Large intestine (tissue), 3 donors: ENCODE measurements at regions not wholly inside any gene's neighbourhood (a gene's known extent, or its start where the extent isn't known, plus 50 kb on each side); places are given as distances from the start of the nearest gene placed in this dataset.
"Not testable (repeated sequence)": the region's sequence is repeated elsewhere in the genome, so short reads cannot be mapped to it uniquely, and the experiment has no call there.

Source experiments
- DNase-seq, 2 donors: peaks; one replicate each; pipeline versions ENCODE4 v3.0.0 to v3.0.0-alpha.2; 2013
- H3K27ac ChIP-seq: one replicate; pipeline ENCODE4 v1.5.1; 2013; ENCODE audit warnings: low read length
- H3K27me3 ChIP-seq: 2 replicates; pipeline ENCODE4 v1.6.1; 2013; ENCODE audit warnings: low read length; ENCODE audit not compliant: control insufficient read depth, insufficient read depth
- H3K36me3 ChIP-seq: 2 replicates; pipeline ENCODE4 v1.6.1; 2013; ENCODE audit warnings: low read length; ENCODE audit not compliant: control insufficient read depth, insufficient read depth
- H3K4me1 ChIP-seq: one replicate; pipeline ENCODE4 v1.6.1; 2013; ENCODE audit warnings: low read length; ENCODE audit not compliant: control insufficient read depth, insufficient read depth
- H3K4me3 ChIP-seq: one replicate; pipeline ENCODE4 v1.5.1; 2013; ENCODE audit warnings: low read length
- H3K9me3 ChIP-seq: one replicate; pipeline ENCODE4 v1.6.1; 2013; ENCODE audit warnings: mild to moderate bottlenecking, low read depth, low read length, moderate library complexity; ENCODE audit not compliant: control insufficient read depth
- WGBS: methylation state at CpG from one replicate; pipeline ENCODE4 v1.1.5; 2013; ENCODE audit warnings: low lambda C conversion rate; ENCODE audit not compliant: insufficient coverage; 5-methylcytosine and 5-hydroxymethylcytosine counted together

DNA sequence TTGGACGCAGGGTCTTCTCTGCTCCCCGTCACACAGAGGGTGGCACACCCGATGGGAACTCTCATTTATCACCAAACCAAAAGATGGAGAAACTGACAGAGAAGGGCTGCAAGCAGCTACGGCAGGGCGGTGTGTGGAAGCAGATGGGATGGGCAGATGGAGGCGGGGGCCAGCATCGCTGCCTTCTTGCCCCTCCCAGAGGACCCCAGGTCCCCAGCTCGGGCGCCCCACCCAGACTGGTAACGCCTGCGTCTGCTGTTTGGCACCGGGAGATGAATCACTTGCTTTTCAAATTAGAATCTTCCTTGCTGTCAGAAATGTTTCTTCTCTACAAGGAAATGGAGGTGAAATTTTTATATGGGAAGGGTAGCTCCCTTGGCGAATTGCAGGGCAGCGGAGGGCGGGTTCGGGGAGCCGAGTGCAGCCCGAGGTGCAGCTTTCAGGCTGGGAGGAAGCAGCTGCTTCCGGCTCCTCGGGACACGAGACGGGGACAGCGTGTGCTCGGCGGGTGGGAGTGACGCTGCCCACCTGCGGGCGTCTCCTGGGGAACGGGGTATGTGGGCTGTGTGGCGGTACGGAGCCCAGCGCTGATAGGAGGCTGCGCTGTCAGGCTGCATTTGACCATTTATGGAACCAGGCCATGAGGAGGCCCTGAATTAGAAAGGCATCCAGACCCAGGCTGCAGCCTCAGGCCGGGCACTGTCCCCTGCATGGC is 4440.3 kb upstream of the TPTE start:
- not testable (repeated sequence) for H3K27me3 ChIP-seq, H3K4me3 ChIP-seq, DNase-seq, H3K9me3 ChIP-seq, H3K27ac ChIP-seq, H3K4me1 ChIP-seq, H3K36me3 ChIP-seq
- no CpG with 5 or more reads among the region's 34 CpGs for WGBS

DNA sequence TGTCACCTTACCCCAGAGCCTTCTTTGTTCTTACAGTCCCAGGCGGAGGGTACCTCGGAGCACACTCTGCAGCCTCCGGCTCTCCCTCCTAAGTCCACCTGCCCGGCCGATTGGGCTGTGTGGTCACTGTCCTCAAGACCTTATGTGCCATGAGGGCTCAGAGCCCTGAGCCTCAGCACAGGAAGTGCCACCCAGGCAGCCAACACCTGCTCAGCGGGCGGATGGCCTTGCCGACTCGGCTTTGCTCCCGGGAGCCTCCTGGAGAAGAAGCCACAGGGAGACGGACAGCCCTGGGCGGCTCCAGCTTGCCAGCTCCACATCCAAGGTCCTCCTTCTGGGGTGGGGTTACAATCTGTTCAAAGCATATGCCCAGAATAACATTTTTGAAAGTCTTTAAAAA is 4439.2 kb upstream of the TPTE start:
- not testable (repeated sequence) for H3K4me3 ChIP-seq, H3K27ac ChIP-seq
- WGBS: no CpG with 5 or more reads among the region's 12 CpGs

DNA sequence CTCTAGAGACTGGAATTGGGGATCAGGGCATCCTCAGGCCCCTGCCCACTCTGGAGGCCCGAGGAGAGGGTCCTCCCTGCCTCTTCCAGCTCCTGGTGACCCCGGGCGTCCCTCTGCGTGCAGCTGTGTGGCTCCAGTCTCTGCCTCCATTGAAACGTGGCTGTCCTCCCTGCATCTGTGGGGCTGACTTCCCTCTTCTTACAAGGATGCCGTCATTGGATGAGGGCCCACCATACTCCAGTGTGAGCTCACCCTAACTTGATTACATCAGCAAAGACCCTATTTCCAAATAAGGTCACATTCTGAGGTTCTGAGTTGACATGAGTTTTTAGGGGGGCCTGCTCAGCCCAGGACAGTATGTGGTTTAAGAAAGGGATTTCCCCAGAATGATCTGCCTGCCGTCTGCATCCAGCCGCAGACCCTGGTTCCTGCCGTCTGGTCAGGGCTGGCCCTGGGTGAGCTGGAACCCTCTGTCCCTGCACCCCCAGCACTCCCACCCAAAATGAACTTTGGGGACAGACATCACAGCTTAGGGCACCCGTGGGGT is 4437.7 kb upstream of the TPTE start:
- DNase-seq, H3K36me3 ChIP-seq, H3K9me3 ChIP-seq, H3K4me1 ChIP-seq, H3K27me3 ChIP-seq, H3K4me3 ChIP-seq, H3K27ac ChIP-seq: not testable (repeated sequence)
- no CpG with 5 or more reads among the region's 10 CpGs for WGBS

More for the DNA sequence above, 4439.2 kb upstream of the TPTE start:
- not testable (repeated sequence) for H3K36me3 ChIP-seq, DNase-seq, H3K9me3 ChIP-seq, H3K4me1 ChIP-seq, H3K27me3 ChIP-seq

DNA sequence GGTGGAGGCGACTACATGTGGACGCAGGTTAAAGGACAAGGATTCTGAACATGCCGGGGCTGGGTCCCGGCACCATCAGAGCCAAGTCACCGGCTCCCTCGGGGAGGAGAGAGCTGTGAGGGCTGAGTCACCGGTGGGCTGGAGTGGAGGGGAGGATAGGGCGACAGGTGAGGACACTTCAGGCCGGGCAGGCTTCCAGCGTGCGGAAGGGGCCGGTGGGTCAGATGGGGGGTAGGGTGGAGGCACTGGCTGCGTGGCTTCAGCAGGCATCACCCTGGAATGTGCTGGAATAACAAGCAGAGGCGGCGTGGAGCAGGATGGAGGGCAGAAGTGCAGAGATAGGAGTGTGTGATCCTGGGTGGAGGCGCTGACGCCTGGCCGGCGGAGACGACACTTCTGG is 4435.3 kb upstream of the TPTE start:
- not testable (repeated sequence) for H3K27ac ChIP-seq

DNA sequence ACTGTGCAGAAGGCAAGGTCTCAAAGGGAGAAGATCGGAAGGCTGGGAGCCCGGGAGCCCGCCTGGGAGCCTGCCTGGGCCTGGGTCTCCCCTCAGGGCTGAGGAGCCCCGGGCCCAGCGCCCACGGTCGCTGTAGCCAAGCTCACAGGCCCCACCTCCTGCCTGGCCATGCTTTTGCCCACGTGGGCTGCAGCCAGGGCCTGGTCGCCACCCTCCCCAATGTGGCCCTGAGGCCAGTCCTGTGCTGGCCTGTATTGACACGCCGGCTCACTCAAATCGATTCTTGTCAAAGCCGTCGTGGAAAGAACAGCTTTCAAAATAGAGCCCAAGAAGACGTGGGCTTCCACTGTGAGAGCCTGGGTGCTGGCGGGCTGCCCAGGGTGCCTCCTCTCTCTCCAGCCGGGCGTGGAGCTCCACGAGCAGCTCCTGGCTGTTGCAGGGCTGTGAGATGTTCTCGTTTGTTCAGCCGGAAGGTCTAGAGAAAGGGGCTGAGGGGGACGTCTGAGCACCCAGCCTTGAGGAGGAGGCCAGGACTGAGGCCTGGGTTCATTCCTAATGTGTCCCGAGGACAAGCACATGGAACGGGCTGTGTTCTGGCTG is 4433.7 kb upstream of the TPTE start:
- WGBS: no CpG with 5 or more reads among the region's 24 CpGs
- not testable (repeated sequence) for H3K4me1 ChIP-seq, H3K36me3 ChIP-seq, H3K4me3 ChIP-seq, H3K27ac ChIP-seq, DNase-seq, H3K27me3 ChIP-seq, H3K9me3 ChIP-seq

More for the DNA sequence above, 4435.3 kb upstream of the TPTE start:
- not testable (repeated sequence) for H3K4me1 ChIP-seq, H3K9me3 ChIP-seq, H3K4me3 ChIP-seq, H3K36me3 ChIP-seq, H3K27me3 ChIP-seq, DNase-seq
- WGBS: no CpG with 5 or more reads among the region's 20 CpGs

DNA sequence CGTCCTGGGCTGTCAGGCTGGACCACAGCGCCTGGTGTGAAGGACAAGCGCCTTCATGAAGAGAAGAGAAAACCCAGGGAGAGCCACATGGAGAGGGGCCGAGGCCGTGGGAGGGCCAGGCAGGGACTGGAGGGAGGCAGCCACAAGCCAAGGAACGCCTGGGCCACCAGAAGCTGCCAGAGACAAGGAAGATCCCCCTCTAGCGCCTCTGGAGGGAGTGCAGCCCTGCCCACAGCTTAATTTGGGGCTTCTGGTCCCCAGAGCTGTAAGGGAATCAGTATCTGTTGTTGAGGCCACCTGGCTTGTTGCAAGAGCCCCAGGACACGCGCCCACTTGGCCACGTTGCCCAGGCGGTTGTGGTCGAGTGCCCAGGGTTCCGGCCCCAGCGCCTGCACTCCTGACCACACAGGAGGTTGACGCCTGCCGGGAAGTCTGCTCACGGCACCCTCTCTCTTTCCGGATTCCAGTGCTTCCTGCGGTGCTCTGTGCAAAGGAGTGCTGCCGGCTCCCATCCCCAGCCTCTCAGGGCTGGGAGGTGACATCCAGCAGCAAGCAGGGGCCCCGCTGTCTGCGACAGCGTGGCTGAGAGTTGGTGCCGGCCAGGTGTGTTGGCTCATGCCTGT is 4431.0 kb upstream of the TPTE start:
- H3K27me3 ChIP-seq, H3K9me3 ChIP-seq, DNase-seq, H3K36me3 ChIP-seq, H3K27ac ChIP-seq, H3K4me3 ChIP-seq, H3K4me1 ChIP-seq: not testable (repeated sequence)
- no CpG with 5 or more reads among the region's 24 CpGs for WGBS

DNA sequence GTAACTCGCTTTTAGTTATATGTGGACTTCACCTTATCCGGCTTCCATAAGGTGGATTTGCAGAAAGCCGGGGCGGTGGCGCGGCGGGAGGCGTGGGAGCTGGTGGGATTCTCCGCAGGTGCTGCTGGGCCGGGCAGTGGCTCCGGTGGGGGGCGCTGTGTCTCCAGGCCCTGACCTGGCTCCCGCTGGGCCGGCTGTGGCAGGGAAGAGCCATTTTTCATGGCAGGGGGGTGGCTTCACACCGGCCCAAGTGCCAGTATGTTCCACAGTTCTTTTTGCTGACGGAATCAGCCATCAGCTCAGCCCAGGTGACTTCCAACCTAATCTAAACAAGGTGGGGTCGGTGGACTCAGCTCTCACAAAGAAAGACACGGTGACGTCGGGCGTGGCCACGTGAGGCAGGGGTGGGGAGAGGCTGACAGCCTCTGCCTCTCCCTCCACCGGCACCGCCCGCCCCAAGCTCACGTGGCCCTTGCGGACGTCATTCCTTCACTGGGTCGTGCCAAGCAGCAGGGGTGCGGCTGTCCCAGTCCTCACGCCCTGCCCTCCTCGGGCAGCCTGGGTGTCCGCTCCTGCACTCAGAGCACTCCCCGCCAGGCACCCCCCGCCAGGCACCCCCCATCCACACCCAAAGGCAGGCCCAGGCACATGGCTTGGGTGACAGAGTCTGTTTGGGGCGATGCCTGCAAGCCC is 4429.9 kb upstream of the TPTE start:
- WGBS: no CpG with 5 or more reads among the region's 36 CpGs
- H3K27me3 ChIP-seq, H3K4me1 ChIP-seq, H3K9me3 ChIP-seq, H3K4me3 ChIP-seq, H3K36me3 ChIP-seq, H3K27ac ChIP-seq, DNase-seq: not testable (repeated sequence)

DNA sequence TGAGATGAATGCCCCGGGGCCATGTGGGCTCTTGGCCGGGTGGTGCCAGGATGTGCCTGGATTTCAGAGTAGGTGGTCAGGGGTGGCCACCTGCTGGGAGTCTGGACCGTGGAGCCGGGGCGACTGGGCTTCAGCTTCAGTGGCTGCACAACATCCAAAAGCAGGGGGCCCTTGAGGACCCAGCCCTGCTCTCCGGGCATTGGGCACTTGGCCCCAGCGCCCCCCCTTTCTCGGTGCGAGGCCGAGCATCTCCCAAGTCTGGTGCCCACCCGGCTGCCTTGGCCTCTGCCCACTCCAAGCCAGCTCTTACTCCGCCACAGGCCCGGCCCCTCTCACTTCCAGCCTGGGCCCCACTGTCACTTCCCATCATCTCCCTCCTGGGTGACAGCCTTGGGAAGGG is 4429.0 kb upstream of the TPTE start:
- not testable (repeated sequence) for H3K27me3 ChIP-seq, DNase-seq, H3K36me3 ChIP-seq, H3K9me3 ChIP-seq, H3K27ac ChIP-seq, H3K4me3 ChIP-seq, H3K4me1 ChIP-seq
- WGBS: no CpG with 5 or more reads among the region's 13 CpGs

DNA sequence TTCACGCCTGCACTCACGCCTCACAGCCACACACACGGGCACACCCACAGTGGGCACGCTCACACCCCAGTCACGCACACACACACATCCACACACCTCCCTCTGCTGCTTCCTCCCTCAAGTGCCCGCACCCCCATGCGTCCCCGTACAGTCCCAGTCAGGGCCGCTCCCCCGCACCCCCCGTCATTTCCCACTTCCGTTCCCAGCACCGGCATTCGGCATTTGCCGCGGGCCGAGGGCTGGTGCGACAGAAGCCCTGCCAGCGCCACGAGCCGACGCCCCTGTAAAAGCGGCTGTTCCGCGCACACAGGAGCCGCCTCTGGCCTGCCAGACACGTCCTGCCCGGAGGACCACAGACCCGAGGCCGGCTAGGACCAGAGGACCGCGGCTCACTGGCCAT is 4428.0 kb upstream of the TPTE start:
- WGBS: no CpG with 5 or more reads among the region's 32 CpGs
- H3K27me3 ChIP-seq, H3K36me3 ChIP-seq, H3K27ac ChIP-seq, H3K9me3 ChIP-seq, H3K4me3 ChIP-seq, H3K4me1 ChIP-seq, DNase-seq: not testable (repeated sequence)

DNA sequence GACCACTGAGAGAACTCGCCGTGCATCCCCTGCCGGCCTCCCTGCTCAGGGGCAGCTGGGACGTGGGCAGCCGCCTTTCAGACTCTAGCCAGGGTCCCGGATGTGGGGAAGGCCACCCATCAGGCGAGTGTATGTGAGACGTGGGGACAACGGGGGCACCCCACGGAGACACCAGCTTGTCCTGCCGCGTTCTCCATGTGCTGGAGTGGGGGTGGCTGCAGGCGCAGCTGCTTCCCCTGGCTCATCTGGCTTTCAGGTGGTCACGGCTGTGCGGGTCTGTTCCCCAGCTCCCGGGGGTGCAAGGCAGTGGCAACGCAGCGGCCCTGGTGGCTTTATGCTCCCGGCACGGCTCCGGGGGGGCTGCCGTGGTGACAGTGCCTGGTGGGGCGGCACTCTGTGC is 4427.5 kb upstream of the TPTE start:
- H3K36me3 ChIP-seq, H3K4me1 ChIP-seq, H3K27ac ChIP-seq, H3K27me3 ChIP-seq, H3K9me3 ChIP-seq, DNase-seq, H3K4me3 ChIP-seq: not testable (repeated sequence)
- no CpG with 5 or more reads among the region's 23 CpGs for WGBS
